GM21447 (cell line): ENCODE measurements at regions not wholly inside any gene's neighbourhood (a gene's known extent, or its start where the extent isn't known, plus 50 kb on each side); places are given as distances from the start of the nearest gene placed in this dataset.
"Not testable (repeated sequence)": the region's sequence is repeated elsewhere in the genome, so short reads cannot be mapped to it uniquely, and the experiment has no call there.

ENCODE experiments used
- ATAC-seq: cut with Tn5 transposase; IDR thresholded peaks from one replicate; pipeline ENCODE4 v1.9.1; 2021; ENCODE audit not compliant: unreplicated experiment

GRCh38 chr7:33776788-33777187, 128.6 kb upstream of the BMPER start:
- ATAC-seq, result no peak

- no peak for ATAC-seq
Measured at GRCh38 chr7:33778195-33778594, 127.1 kb upstream of the BMPER start.

GRCh38 chr7:33779216-33779615, 126.1 kb upstream of the BMPER start:
- ATAC-seq, result no peak

- ATAC-seq, result no peak
Measured at GRCh38 chr7:33781167-33781566, 124.2 kb upstream of the BMPER start.

GRCh38 chr7:33781796-33782195, 123.5 kb upstream of the BMPER start:
- ATAC-seq, result no peak

- ATAC-seq, result no peak
Measured at GRCh38 chr7:33784000-33784399, 121.3 kb upstream of the BMPER start.

GRCh38 chr7:33788531-33788930, 116.8 kb upstream of the BMPER start:
- ATAC-seq, result no peak

- no peak for ATAC-seq
Measured at GRCh38 chr7:33789871-33790630, 115.3 kb upstream of the BMPER start.

- ATAC-seq, result no peak
Measured at GRCh38 chr7:33790746-33791145, 114.6 kb upstream of the BMPER start.

- no peak for ATAC-seq
Measured at GRCh38 chr7:33792041-33792440, 113.3 kb upstream of the BMPER start.

- ATAC-seq, result no peak
Measured at GRCh38 chr7:33792547-33793105, 112.7 kb upstream of the BMPER start.

- no peak for ATAC-seq
Measured at GRCh38 chr7:33793616-33794015, 111.7 kb upstream of the BMPER start.

- no peak for ATAC-seq
Measured at GRCh38 chr7:33794419-33794818, 110.9 kb upstream of the BMPER start.

GRCh38 chr7:33794959-33795358, 110.4 kb upstream of the BMPER start:
- ATAC-seq, result no peak

GRCh38 chr7:33796538-33796937, 108.8 kb upstream of the BMPER start:
- no peak for ATAC-seq

- not testable (repeated sequence) for ATAC-seq
Measured at GRCh38 chr7:33797512-33797911, 107.8 kb upstream of the BMPER start.

GRCh38 chr7:33798686-33799325, 106.5 kb upstream of the BMPER start:
- ATAC-seq, result no peak

- ATAC-seq, result no peak
Measured at GRCh38 chr7:33799766-33800165, 105.6 kb upstream of the BMPER start.

GRCh38 chr7:33802600-33802999, 102.7 kb upstream of the BMPER start:
- ATAC-seq, result no peak

- no peak for ATAC-seq
Measured at GRCh38 chr7:33804140-33804660, 101.1 kb upstream of the BMPER start.

- ATAC-seq, result no peak
Measured at GRCh38 chr7:33805630-33806233, 99.6 kb upstream of the BMPER start.
